ENCODE measurements at regions not wholly inside any gene's neighbourhood (a gene's known extent, or its start where the extent isn't known, plus 50 kb on each side); places are given as distances from the start of the nearest gene placed in this dataset.

DNA sequence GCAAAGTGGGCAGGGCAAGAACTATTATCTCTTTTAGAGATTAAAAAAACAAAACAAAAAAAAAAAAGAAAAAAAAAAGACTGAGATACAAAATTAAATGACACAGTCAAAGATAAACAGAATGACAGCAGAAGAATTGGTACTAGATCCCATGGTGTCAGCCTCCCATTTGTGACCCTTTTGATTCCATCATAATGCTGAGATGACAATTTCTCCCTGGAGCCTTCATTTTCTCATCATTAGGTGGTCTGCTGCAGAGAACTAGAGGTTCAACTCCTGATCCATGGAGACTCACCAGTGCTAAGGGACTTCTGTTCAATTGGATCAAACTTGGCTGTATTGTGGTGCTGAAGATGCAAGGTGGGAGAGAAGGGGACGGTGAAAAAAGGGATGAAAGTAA lies 123.5 kb upstream of the SPDL1 start:
- no peak for DNase-seq (ENCODE audit: low read depth)
- TF ChIP-seq, protein P1, sequence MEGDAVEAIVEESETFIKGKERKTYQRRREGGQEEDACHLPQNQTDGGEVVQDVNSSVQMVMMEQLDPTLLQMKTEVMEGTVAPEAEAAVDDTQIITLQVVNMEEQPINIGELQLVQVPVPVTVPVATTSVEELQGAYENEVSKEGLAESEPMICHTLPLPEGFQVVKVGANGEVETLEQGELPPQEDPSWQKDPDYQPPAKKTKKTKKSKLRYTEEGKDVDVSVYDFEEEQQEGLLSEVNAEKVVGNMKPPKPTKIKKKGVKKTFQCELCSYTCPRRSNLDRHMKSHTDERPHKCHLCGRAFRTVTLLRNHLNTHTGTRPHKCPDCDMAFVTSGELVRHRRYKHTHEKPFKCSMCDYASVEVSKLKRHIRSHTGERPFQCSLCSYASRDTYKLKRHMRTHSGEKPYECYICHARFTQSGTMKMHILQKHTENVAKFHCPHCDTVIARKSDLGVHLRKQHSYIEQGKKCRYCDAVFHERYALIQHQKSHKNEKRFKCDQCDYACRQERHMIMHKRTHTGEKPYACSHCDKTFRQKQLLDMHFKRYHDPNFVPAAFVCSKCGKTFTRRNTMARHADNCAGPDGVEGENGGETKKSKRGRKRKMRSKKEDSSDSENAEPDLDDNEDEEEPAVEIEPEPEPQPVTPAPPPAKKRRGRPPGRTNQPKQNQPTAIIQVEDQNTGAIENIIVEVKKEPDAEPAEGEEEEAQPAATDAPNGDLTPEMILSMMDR (IDR thresholded peaks at IDR 0.05; ENCODE audit: insufficient read depth, low read depth, low read length, missing control alignments): no peak
- H3K4me3 ChIP-seq (ENCODE audit: low read depth, low read length): no peak overlapping the region

- no peak overlapping the region for H3K4me3 ChIP-seq (ENCODE audit: low read depth, low read length)
- TF ChIP-seq, protein P1 (IDR thresholded peaks at IDR 0.05; ENCODE audit: insufficient read depth, low read depth, low read length, missing control alignments): no peak
- DNase-seq (ENCODE audit: low read depth): no peak
Observed at GRCh38 chr5:169458221-169458620, 125.4 kb upstream of the SPDL1 start.

- no peak for DNase-seq (ENCODE audit: low read depth)
- TF ChIP-seq, protein P1 (IDR thresholded peaks at IDR 0.05; ENCODE audit: insufficient read depth, low read depth, low read length, missing control alignments): no peak
- no peak overlapping the region for H3K4me3 ChIP-seq (ENCODE audit: low read depth, low read length)
Observed at GRCh38 chr5:169450464-169450863, 133.1 kb upstream of the SPDL1 start.

- DNase-seq (ENCODE audit: low read depth): no peak
- TF ChIP-seq, protein P1 (IDR thresholded peaks at IDR 0.05; ENCODE audit: insufficient read depth, low read depth, low read length, missing control alignments): no peak
- no peak overlapping the region for H3K4me3 ChIP-seq (ENCODE audit: low read depth, low read length)
Observed at GRCh38 chr5:169448826-169449225, 134.7 kb upstream of the SPDL1 start.

GRCh38 chr5:169445191-169445590 lies 138.4 kb upstream of the SPDL1 start:
- TF ChIP-seq, protein P1 (IDR thresholded peaks at IDR 0.05; ENCODE audit: insufficient read depth, low read depth, low read length, missing control alignments): no peak

GRCh38 chr5:169442913-169443784 lies 140.4 kb upstream of the SPDL1 start:
- DNase-seq (ENCODE audit: low read depth): no peak
- TF ChIP-seq, protein P1 (IDR thresholded peaks at IDR 0.05; ENCODE audit: insufficient read depth, low read depth, low read length, missing control alignments): no peak
- no peak overlapping the region for H3K4me3 ChIP-seq (ENCODE audit: low read depth, low read length)

More at GRCh38 chr5:169445191-169445590, 138.4 kb upstream of the SPDL1 start:
- no peak overlapping the region for H3K4me3 ChIP-seq (ENCODE audit: low read depth, low read length)
- DNase-seq (ENCODE audit: low read depth): no peak

All from GM12865 (cell line).